ENCODE measurements at regions not wholly inside any gene's neighbourhood (a gene's known extent, or its start where the extent isn't known, plus 50 kb on each side); places are given as distances from the start of the nearest gene placed in this dataset.

- no peak overlapping the region for H3K4me3 ChIP-seq (ENCODE audit: low read depth in 1 of 2, low read length in 2 of 2)
- no peak overlapping the region for H3K9ac ChIP-seq (ENCODE audit: low read depth, low read length)
- no peak overlapping the region for H3K4me2 ChIP-seq (ENCODE audit: insufficient read depth, low read length)
- TF ChIP-seq CTCF (IDR thresholded peaks at IDR 0.05; ENCODE audit: borderline replicate concordance, extremely low read depth, low read length, poor library complexity, severe bottlenecking) (no peak), EZH2 (IDR thresholded peaks at IDR 0.05; ENCODE audit: borderline replicate concordance, low read depth, low read length, severe bottlenecking) (no peak)
- no peaks in the 10 kb centered on the region for H3K79me2 ChIP-seq (ENCODE audit: insufficient read depth, low read length)
- no peaks in the 10 kb centered on the region for H3K36me3 ChIP-seq (ENCODE audit: insufficient read depth, low read length)
- no peaks in the 10 kb centered on the region for H3K4me1 ChIP-seq (ENCODE audit: insufficient read depth, low read length)
- DNase-seq (no peak), ATAC-seq (ENCODE audit: insufficient read depth, low read depth) (no peak)
- no peak overlapping the region for H2AFZ ChIP-seq (ENCODE audit: low read depth, low read length)
- no peaks in the 10 kb centered on the region for H3K9me3 ChIP-seq (ENCODE audit: insufficient read depth, low read length, severe bottlenecking)
- H3K27me3 ChIP-seq (ENCODE audit: insufficient read depth, low read length, poor library complexity), result peaks cover 2% of the 10 kb centered on the region
- H4K20me1 ChIP-seq (ENCODE audit: insufficient read depth, low read length), result no peaks in the 10 kb centered on the region
- no peak overlapping the region for H3K27ac ChIP-seq (ENCODE audit: low read length)
Observed at GRCh38 chr1:230515451-230516145, 89.5 kb upstream of the PGBD5 start.

GRCh38 chr1:230510496-230510895 lies 84.4 kb upstream of the PGBD5 start:
- no peak overlapping the region for H3K9ac ChIP-seq (ENCODE audit: low read depth, low read length)
- H3K79me2 ChIP-seq (ENCODE audit: insufficient read depth, low read length), result no peaks in the 10 kb centered on the region
- DNase-seq (no peak), ATAC-seq (ENCODE audit: insufficient read depth, low read depth) (no peak)
- no peaks in the 10 kb centered on the region for H3K4me1 ChIP-seq (ENCODE audit: insufficient read depth, low read length)
- H3K36me3 ChIP-seq (ENCODE audit: insufficient read depth, low read length), result no peaks in the 10 kb centered on the region
- no peak overlapping the region for H3K4me3 ChIP-seq (ENCODE audit: low read depth in 1 of 2, low read length in 2 of 2)
- no peaks in the 10 kb centered on the region for H3K27me3 ChIP-seq (ENCODE audit: insufficient read depth, low read length, poor library complexity)
- TF ChIP-seq EZH2 (IDR thresholded peaks at IDR 0.05; ENCODE audit: borderline replicate concordance, low read depth, low read length, severe bottlenecking) (no peak), CTCF (IDR thresholded peaks at IDR 0.05; ENCODE audit: borderline replicate concordance, extremely low read depth, low read length, poor library complexity, severe bottlenecking) (no peak)
- no peak overlapping the region for H3K27ac ChIP-seq (ENCODE audit: low read length)
- no peaks in the 10 kb centered on the region for H4K20me1 ChIP-seq (ENCODE audit: insufficient read depth, low read length)
- H2AFZ ChIP-seq (ENCODE audit: low read depth, low read length), result no peak overlapping the region
- H3K9me3 ChIP-seq (ENCODE audit: insufficient read depth, low read length, severe bottlenecking), result no peaks in the 10 kb centered on the region
- no peak overlapping the region for H3K4me2 ChIP-seq (ENCODE audit: insufficient read depth, low read length)

GRCh38 chr1:230509281-230509977 lies 83.3 kb upstream of the PGBD5 start:
- H3K36me3 ChIP-seq (ENCODE audit: insufficient read depth, low read length), result no peaks in the 10 kb centered on the region
- no peaks in the 10 kb centered on the region for H3K79me2 ChIP-seq (ENCODE audit: insufficient read depth, low read length)
- H4K20me1 ChIP-seq (ENCODE audit: insufficient read depth, low read length), result no peaks in the 10 kb centered on the region
- H3K27me3 ChIP-seq (ENCODE audit: insufficient read depth, low read length, poor library complexity), result no peaks in the 10 kb centered on the region
- ATAC-seq (ENCODE audit: insufficient read depth, low read depth) (no peak), DNase-seq (no peak)
- H2AFZ ChIP-seq (ENCODE audit: low read depth, low read length), result no peak overlapping the region
- H3K4me3 ChIP-seq (ENCODE audit: low read depth in 1 of 2, low read length in 2 of 2), result no peak overlapping the region
- TF ChIP-seq CTCF (IDR thresholded peaks at IDR 0.05; ENCODE audit: borderline replicate concordance, extremely low read depth, low read length, poor library complexity, severe bottlenecking) (no peak), EZH2 (IDR thresholded peaks at IDR 0.05; ENCODE audit: borderline replicate concordance, low read depth, low read length, severe bottlenecking) (no peak)
- H3K4me1 ChIP-seq (ENCODE audit: insufficient read depth, low read length), result no peaks in the 10 kb centered on the region
- H3K9me3 ChIP-seq (ENCODE audit: insufficient read depth, low read length, severe bottlenecking), result no peaks in the 10 kb centered on the region
- H3K9ac ChIP-seq (ENCODE audit: low read depth, low read length), result no peak overlapping the region
- no peak overlapping the region for H3K4me2 ChIP-seq (ENCODE audit: insufficient read depth, low read length)
- no peak overlapping the region for H3K27ac ChIP-seq (ENCODE audit: low read length)
